ENCODE measurements at regions not wholly inside any gene's neighbourhood (a gene's known extent, or its start where the extent isn't known, plus 50 kb on each side); places are given as distances from the start of the nearest gene placed in this dataset.
"Not testable (repeated sequence)": the region's sequence is repeated elsewhere in the genome, so short reads cannot be mapped to it uniquely, and the experiment has no call there.

DNA sequence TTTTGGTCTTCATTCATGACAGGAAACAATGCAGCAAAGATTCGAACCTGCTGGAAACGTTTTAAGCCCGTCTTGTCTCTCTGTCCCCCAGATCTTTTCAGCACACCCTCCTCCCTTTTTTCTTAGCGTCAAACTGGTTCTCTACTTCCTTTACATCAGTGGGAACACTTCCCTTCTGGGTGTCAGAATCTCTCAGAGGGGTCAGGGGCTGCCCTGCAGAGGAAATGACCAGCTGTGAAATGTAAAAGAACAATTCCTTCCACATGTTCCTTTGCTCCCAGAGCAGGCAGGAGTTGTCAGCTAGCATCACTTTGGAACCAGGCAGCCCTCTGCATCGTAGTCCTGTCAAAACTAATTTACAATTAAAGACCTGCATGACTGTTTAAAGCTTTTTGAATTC, 619.0 kb downstream of the TFAP2A start:
- no peak for DNase-seq

DNA sequence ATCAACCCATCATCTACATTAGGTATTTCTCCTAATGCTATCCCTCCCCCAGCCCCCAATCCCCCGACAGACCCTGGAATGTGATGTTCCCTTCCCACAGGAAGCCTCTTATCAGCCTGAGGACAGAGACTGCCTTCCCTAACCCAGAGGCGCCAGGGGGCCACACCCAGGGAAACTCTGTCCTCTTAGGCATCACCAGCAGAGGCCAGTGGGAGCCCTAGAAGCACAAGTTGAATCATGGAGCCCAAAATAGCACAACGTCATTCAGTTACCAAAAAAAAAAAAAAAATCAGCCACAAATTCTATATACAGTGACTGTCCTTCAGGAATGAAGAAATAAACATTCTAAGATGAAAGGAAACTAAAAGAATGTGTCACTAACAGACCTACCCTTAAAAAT, 625.7 kb downstream of the TFAP2A start:
- no peak for DNase-seq

DNA sequence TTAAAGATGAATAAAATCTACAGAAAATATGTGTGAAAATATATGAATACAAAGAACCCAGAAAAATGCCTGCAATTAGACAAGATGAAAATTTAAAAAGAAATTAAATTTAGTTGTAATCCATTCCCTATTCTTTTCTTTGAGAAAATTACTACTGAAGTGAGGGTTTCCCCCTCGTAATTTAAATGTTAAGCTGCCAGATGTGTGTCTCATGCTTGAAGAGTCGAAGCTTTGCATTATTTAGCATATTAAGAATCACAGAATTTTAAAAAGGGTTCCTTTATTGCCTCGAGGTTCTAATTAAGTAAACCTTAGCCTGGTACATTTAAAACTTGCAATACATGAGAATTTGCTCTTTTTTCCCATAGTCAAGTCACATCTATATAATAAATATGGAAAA, 630.1 kb downstream of the TFAP2A start:
- no peak for DNase-seq

DNA sequence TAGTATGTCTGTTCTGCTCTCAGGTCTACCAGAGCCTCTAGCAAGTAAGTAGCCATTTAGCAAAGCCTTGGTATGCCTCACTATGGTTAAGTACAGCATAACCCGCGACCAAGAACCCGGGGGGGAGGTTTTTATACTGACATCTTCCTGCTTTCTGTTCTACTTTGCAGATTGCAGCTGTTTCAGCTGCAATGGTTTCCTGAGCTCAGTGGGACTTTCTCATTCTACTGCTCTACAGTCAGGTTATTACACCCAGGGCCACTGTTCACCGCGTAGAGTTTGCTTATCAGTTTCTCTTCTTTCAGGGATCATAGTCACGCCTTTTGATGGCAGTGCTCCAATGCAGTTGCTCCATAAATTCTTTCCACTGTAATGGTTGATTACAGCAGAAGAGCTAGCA, 631.3 kb downstream of the TFAP2A start:
- DNase-seq = no peak

DNA sequence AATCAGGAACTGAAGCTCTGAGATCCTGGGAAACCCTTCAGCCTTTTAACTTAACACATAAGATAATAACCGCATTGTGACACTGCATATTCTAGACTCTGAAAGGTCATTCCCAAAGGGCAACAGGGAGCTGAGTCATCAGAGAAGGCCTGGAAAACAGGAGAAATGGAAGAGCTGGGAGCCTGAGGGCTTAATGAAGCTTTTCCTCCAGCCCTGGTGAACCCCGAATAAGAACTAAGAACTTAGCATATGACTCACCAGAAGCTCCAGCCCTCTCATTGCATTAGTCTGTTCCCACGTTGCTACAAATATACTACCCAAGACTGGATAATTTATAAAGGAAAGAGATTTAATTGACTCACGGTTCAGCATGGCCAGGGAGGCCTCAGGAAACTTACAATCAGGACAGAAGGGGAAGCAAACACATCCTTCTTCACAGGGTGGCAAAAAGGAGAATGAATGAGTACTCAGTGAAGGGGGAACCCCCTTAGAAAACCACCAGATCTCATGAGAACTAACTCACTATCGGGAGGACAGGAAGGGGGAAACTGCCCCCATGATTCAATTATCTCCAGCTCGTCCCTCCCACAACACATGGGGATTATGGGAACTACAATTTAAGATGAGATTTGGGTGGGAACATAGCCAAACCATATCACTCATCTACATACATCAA, 648.5 kb downstream of the TFAP2A start:
- DNase-seq = no peak

DNA sequence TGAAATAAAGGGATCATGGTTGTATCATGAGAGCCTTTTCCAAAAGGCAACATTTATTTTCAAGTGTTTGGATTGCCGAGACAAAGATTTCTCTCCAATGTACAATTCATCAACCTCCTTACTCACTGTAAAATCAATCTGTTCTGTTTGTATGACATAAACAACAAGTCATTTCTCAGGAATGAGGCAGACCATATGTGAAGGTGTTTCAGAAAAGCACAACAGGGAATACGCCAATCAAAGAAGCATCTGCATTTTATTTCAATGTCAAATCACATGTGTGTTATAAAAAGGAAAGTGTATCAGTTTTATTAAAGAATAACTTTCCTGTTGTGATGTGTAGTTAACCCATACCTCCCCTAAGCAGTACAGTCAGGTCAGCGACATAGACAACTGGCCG, 653.7 kb downstream of the TFAP2A start:
- DNase-seq = no peak

DNA sequence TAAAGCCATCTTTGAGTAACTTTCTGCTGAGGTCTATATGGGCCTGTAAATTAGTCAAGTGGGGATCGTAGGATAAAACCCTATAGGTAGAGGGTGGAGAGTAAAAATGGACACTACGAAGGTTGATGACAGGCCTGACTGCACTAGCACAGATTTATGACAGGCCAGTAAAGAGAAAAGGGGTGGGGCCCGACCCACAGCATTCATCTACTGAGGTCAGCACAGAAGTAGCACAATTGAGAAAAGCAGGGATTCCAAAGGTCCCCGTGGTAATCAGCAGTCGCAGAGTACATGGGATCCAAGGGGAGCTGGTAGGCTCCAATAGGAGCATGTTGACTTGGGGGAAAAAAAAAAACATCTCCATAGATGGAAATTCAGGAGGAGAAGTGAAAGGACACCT, 660.4 kb downstream of the TFAP2A start:
- no peak for DNase-seq

DNA sequence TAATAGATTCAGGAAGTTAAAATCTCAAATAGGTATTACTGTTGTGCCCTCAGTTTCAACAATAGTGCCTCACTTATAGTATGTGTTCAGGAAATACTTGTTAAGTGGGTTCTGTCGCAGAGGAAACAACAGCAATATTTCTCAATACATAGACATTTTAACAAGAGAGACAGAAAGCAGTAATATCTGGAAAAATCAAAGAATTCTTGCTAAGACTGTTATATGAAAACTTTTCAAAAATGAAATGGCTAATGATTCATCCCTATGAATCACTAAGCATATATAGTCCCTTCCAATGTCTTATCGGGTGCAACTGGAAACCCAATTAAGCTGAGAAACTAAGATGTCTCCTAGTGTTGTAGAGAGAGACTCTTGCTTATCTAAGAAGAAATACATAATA, 668.9 kb downstream of the TFAP2A start:
- DNase-seq = no peak

DNA sequence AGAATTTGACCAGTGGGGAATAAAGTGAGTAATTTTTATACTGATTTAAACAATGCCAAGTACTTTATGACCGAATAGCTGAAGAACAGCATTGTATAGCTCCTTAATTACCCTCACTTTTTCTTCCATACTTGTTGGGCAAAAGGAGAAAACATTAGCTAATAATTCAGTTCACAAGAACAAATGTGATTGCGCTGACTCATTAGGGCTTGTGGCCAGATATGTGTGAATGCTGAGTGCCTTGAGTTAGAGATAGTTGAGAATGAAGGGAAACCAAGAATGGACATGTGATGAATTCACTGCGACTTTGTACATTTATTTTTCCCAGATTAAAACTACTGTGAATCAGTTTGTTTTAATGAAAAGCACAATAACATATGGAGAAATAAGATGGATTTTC, 669.4 kb downstream of the TFAP2A start:
- no peak for DNase-seq

DNA sequence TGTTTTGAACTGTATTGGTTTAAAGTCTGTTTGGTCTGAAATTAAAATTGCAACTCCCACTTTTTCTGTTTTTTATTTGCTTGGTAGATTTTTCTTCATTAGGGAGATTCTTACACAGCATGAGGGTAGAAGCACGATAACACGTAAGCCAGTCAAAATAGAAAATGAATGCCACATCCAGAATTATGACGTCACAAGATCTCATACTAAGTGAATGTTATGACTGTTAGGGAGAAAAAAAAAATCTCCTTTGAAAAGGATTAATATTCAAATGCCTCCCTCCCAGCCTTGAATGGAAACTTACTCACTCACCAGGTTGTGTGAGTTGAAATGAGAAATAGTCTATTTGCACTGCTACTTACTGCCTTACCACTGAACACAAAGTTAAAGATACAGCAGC, 670.8 kb downstream of the TFAP2A start:
- DNase-seq = no peak

DNA sequence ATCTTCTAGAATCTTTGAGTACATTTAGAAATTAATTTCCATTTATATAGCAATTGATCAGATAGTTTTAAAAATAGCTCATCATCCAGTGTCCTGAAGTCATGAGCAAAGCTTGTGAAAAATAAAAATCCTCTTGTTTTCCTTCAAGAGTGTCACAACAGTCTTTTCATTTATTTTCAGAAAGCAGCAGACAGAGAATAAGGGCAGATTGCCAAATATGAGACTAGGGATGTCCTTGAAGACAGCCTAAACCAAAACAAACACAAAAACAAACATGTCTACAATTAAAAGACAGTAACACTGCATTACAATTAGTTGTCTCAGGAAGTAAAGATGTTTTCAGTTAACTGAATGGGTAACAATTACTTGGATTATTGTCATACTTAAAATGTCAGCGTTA, 682.8 kb downstream of the TFAP2A start:
- DNase-seq = no peak

DNA sequence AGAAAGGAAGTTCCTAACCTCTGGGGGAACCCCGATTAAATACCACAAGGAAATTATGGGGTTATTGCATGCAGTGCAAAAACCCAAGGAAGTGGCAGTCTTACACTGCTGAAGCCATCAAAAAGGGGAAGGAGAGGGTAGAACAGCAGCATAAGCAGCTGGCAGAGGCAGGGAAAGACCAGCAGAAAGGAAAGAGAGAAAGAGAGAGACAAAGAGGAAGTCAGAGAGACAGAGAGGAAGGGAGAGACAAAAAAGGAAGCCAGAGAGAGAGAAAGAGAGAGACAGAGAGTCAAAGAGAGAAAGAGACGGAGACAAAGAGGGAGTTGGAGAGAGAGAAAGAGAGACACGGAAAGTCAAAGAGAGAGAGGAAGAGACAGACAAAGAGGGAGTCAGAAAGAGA, 689.1 kb downstream of the TFAP2A start:
- DNase-seq = not testable (repeated sequence)

DNA sequence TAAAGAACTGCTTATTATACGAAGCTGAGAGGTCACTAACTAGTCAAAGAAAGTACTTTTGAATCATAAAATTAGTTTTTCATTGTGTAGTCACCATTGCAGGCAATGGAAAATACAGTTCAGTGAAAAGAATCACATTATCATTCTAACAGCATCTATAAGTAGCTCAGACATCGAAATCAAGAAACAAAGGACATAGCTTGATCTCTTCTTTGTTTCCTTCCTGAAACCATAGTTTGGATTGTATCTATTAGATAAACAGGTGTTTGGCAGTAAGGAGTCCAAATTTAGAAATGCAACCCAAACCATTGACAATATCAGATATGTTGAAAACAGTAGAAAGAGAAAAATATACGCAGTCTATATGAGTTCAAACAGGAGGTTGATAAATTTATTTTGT, 697.3 kb downstream of the TFAP2A start:
- no peak for DNase-seq

DNA sequence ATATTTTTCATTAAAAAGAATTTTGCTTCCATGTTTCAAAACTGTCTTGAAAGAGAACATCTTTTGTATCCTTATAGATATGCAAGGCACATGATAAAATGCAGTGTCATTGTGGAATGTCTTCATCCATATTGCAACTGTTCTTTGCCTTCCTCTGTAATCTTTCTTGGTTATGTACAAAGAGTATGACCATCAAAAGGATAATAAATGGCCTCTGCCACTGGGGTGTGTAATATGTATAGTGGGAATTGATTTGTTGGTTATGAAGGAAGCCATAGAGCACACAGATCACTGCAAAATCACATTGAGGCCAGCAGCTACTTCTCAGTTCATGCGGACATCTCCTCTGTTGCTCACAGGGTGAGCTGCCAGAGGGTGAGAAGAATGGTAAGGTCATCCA, 703.5 kb downstream of the TFAP2A start:
- DNase-seq = no peak

DNA sequence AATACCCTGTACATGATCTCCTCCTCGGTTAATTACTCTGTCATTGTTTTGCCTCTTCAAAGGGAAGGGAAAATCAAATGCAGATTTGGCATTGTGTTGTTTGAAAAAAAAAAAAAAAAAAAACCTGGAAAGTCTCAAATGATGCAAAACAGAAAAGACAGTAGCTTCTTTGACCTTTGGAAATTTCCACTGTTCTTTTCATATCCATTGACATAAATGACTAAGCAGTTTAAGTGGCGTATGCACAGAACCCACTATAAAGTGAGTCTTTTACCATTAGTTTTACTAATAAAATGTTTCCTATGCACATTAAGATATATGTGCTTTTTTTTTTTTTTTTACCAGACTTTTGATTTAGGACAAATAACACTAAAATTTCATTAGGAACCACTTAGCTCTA, 704.3 kb downstream of the TFAP2A start:
- no peak for DNase-seq

DNA sequence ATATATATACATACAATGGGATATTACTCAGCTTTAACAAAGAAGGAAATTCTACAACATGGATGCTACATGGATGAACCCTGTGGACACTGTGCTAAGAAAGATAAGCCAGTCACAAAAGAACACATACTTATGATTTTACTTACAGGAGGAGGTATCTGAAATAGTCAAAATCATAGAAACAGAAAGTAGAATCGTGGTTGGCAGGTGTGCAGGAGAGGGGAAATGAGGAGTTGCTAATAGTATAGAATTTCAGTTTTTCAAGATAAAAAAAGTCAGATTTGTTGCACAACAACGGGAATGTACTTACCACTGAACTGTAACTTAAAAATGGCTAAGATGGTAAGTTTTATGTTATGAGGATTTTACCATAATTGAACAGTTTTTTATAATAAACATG, 706.3 kb downstream of the TFAP2A start:
- no peak for DNase-seq

DNA sequence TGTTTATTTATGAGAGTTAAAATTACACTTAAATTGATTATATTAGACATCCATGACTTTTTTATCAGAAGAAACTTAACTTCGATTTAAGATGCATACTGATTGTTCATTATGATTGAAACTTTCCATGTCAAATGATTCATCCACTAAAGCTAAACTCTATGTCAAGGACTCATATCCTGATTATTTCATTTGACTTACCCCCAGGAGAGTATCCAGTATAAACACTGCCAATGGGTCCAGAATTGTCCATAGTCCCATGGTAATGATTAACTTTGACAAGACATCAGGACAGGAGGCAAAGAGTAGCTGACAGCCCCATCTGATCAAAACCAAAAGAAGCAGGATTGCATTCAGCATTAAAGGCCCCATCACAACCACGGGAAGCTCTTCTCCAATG, 709.9 kb downstream of the TFAP2A start:
- no peak for DNase-seq

DNA sequence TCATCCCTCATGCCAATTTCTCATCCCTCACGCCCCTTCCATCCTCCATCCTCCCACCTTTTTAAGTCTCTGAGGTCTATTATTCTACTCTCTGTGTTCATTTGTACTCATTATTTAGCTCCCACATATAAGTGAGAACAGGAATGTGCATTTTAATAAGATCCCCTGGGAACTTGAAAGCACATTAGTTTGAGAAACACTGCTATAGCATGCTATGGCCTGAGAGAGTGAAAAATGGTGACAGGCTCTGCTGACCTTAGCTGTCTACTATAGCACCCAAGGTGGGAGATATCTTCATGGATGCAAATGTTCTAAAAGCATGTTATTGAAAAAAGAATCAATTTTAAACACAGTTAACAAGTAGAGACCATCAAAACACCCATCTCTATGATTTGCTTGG, 712.0 kb downstream of the TFAP2A start:
- DNase-seq = no peak

DNA sequence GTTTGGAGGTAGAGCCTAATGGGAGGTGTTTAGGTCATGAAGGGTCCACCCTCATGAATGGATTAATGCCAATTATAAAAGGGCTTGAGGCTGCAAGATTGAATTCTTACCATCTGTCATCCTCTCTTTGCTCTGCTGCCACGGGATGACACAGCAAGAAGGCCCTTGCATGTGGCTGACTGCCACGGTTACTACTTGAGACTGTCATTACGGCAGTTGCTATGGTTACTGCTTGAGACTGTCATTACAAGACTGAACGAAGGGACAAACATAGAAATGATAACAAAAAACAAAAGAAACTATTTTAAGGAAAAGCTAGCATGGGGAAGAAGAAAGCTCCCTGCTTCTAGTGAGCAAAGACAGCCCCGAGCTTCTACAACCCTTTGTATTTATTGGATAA, 715.0 kb downstream of the TFAP2A start:
- no peak for DNase-seq

DNA sequence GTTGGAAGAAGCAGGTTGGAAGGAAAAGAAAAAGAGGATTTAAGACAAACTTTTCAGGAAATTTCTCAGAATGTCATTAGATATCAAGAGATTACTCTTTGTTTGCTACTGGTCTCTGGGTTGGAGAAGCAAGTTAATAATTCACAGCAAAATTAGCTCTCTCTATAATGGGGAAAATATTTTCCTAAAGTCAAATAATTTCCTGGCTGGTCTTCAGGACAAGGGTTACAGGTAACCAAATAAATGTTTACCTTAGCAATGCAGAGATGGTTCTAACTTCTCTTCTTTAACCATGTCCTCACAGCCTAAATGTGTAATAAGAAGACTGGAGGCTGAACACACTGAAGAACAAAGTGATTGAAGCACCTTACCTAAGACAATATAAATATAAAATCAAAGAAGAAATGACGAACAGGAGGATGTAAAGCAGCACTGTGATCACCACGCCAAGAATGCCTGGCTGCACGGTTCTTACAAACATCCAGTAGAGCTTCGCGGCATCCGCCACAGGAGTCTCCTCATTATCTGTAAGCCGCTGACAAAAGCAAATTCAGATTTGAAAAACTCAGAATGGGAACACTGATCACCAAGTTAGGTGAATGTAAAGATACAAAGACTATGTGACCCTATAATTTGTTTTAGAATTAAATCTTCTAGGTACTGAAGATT, 717.5 kb downstream of the TFAP2A start:
- DNase-seq = no peak

DNA sequence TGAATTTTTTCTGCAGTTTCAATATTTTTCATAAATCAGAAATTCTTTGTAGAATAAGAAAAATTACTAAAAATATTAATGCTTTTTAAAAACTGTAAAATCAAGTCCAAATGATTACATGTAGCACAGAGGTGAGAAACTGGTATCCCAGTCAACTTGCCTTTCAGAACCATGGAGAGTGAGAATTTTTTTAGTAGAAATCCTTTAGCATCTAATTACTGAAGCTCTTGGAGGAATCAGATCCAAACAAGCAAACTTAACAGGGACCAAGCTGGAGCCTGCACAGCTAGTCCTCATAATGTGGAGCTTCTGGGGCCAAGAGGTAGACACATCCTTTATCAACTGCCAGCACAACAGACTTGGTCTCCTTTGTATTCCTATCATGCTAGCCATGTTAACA, 724.5 kb downstream of the TFAP2A start:
- no peak for DNase-seq

DNA sequence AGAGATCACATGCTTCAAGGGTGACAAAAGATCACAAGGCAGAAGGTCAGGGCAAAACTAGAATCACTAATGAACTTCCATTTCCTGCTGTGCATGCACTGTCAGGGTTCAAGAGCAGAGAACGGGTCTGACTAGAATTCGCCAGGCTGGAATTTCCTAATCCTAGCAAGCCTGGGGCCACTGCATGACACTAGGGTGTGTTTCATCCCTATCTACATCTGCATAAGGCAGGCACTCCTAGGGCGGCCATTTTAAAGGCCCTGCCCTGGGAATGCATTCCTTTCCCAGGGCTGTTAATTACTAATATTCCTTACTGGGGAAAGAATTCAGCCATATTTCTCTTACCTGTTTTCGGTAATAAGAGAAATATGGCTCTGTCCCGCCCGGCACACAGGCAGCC, 734.1 kb downstream of the TFAP2A start:
- DNase-seq = not testable (repeated sequence)

DNA sequence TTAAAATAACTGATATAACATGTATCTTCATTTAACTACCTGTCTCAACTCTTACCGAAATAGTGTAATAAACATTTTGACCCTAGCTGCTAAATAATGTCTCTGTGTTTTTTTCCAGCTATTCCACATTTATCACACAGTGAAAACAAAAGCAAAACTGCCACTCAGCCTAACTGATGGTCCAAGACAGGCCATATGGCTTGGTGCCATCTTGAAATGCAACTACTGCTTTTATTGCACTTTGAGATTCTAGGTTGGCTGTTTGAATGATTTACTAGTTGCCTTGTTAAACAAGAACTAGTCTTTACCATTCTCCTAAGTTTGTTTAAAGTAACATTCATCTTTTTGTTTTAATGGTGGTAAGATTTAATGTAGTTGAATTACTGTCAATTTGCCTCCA, 739.8 kb downstream of the TFAP2A start:
- DNase-seq = no peak

DNA sequence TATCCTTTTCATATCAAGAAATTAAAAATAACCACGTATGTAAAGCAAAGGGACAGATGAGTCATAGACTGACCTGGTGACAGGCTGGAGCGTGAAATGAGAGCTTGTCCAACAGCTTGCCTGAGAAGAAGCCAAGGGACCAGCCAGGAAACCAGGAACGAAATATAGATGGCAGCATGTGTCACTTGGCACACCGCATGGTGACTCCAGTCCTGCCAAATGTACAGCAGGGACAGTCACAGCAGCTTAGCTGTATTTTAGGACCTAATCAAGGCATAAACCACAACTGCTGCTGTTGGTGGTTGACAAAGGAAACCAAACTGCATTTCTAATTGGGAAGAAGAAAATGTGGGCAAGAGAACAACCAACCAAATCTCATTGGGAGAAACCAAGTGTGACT, 755.0 kb downstream of the TFAP2A start:
- DNase-seq = no peak

DNA sequence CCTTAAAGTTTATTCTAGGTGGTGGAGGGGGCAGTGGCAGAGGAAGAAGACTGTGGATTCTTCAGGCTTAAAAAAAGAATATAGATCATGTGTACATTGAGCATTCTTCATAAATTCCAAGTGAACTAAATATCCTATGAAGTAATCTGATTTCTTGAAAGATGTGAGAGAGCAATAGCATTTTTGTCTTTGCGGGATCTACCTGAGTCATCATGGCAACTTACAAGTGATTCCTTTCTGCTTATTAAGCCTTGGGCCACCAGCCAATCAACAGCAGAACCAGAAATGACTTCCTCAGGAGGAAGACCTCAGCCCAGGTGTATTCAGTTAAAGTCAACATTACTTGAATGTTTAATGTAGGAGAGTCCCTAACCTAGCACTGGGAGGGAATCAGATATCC, 756.9 kb downstream of the TFAP2A start:
- no peak for DNase-seq
